PC-9 (cell line): ENCODE measurements at regions not wholly inside any gene's neighbourhood (a gene's known extent, or its start where the extent isn't known, plus 50 kb on each side); places are given as distances from the start of the nearest gene placed in this dataset.

ENCODE experiments used
- BruUV-seq: library from RNA; stranded (reverse); fragments of 400-500 nt; replicated peaks from 2 replicates; lab custom pipeline; 2021; lab: Mats Ljungman, UMichigan
- CTCF ChIA-PET: fragments of 300-600 bp; sonication (Branson Sonifier 250); formaldehyde crosslinking; loops from one replicate; lab custom pipeline; 2022; ENCODE audit warnings: antibody characterized with exemption; lab: Charles Lee
- POLR2A ChIA-PET: fragments of 300-600 bp; sonication (Branson Sonifier 250); formaldehyde crosslinking; loops from one replicate; lab custom pipeline; 2022; ENCODE audit warnings: antibody characterized with exemption; ENCODE audit not compliant: unreplicated experiment; lab: Charles Lee
- DNase-seq, 2 experiments: peaks; one replicate each; pipeline versions ENCODE4 v3.0.0 to v3.0.0-alpha.2; 2015 to 2022; ENCODE audit warnings: mixed read lengths in 1 of 2
- H2AFZ ChIP-seq: fragments of 200-600 bp; sonication (generic); 2 replicates; pipeline ENCODE4 v1.8.1; 2017; ENCODE audit warnings: antibody characterized with exemption
- H3F3A ChIP-seq: fragments of 200-600 bp; sonication (generic); 2 replicates; pipeline ENCODE4 v1.8.1; 2017; ENCODE audit warnings: antibody characterized with exemption, mild to moderate bottlenecking, low read depth; ENCODE audit not compliant: insufficient read depth
- H3K27ac ChIP-seq: fragments of 200-600 bp; sonication (generic); 2 replicates; pipeline ENCODE4 v1.6.1; 2016; ENCODE audit warnings: mixed run types
- H3K27me3 ChIP-seq: fragments of 200-600 bp; sonication (generic); 2 replicates; pipeline ENCODE4 v1.6.1; 2016; ENCODE audit warnings: low read depth, mixed run types; ENCODE audit not compliant: insufficient read depth
- H3K36me3 ChIP-seq: fragments of 200-600 bp; sonication (generic); 2 replicates; pipeline ENCODE4 v1.6.1; 2016; ENCODE audit warnings: low read depth, mixed run types
- H3K4me1 ChIP-seq: fragments of 200-600 bp; sonication (generic); replicated peaks from 2 replicates; pipeline ENCODE4 v1.6.1; 2016; ENCODE audit warnings: mixed run types; ENCODE audit not compliant: insufficient read depth
- H3K4me2 ChIP-seq: fragments of 200-600 bp; sonication (generic); 2 replicates; pipeline ENCODE4 v1.6.1; 2017; ENCODE audit warnings: mixed run types
- H3K4me3 ChIP-seq: fragments of 200-600 bp; sonication (generic); 2 replicates; pipeline ENCODE4 v1.6.1; 2016; ENCODE audit warnings: mixed run types
- H3K79me2 ChIP-seq: fragments of 200-600 bp; sonication (generic); 2 replicates; pipeline ENCODE4 v1.6.1; 2017; ENCODE audit warnings: low read depth, mixed run types
- H3K9me2 ChIP-seq: fragments of 200-600 bp; sonication (generic); 2 replicates; pipeline ENCODE4 v1.8.1; 2017; ENCODE audit warnings: mild to moderate bottlenecking; ENCODE audit not compliant: insufficient read depth
- H3K9me3 ChIP-seq: fragments of 200-600 bp; sonication (generic); 2 replicates; pipeline ENCODE4 v1.8.1; 2016; ENCODE audit warnings: low read depth; ENCODE audit not compliant: insufficient read depth
- H4K20me1 ChIP-seq: fragments of 200-600 bp; sonication (generic); 2 replicates; pipeline ENCODE4 v1.8.1; 2017; ENCODE audit not compliant: insufficient read depth
- EZH2 ChIP-seq: fragments of 200-600 bp; sonication (generic); IDR thresholded peaks from 2 replicates; pipeline ENCODE4 v1.8.0; 2017; ENCODE audit warnings: antibody characterized with exemption, low read depth
- intact Hi-C: fragments of 100-400 bp; cut with micrococcal nuclease; formaldehyde crosslinking; loops from one replicate; pipeline ENCODE4 v1.10.0; 2022; ENCODE audit not compliant: unreplicated experiment
- TF ChIP-seq, protein P1 (sequence below): fragments of 200-600 bp; sonication (generic); conservative IDR thresholded peaks from 2 replicates; pipeline ENCODE4 v1.6.1; 2017; ENCODE audit warnings: mixed run types, antibody characterized with exemption, mild to moderate bottlenecking, moderate library complexity

DNA sequence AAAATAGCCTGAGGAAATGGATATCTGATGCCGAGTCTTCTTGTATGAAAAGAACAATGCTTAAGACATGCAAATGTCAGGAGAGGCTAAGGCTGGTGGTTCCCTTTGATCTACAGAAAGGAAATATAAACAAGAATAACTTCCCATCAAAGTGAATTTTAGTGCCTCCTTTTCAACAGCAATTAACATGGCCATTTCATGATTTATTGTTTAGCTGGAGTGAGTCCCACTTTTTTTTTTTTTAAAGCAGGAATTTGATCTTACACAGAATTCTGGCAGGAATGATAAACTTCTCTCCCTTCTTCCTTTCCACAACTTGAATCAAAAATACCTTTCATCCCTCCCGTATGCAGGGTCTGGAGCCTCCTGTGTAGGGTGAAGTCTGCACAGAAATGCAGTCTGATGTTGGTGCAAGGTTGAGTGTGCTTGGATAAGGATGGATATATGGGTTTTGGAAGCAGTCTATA lies 287.0 kb downstream of the MEX3B start:
- ChIA-PET CTCF (no interaction called here), POLR2A (no interaction called here)
- peaks cover 59% of the 10 kb centered on the region for H3K27me3 ChIP-seq
- H3K4me3 ChIP-seq: no peak overlapping the region
- no peaks in the 10 kb centered on the region for H3F3A ChIP-seq
- no peaks in the 10 kb centered on the region for H3K79me2 ChIP-seq
- no peak for DNase-seq
- no TSS peak for BruUV-seq
- no peaks in the 10 kb centered on the region for H3K36me3 ChIP-seq
- no peak overlapping the region for H3K4me2 ChIP-seq
- no peaks in the 10 kb centered on the region for H3K9me3 ChIP-seq
- H3K4me1 ChIP-seq: no peaks in the 10 kb centered on the region
- no peaks in the 10 kb centered on the region for H4K20me1 ChIP-seq
- H2AFZ ChIP-seq: no peak overlapping the region
- no peak overlapping the region for H3K27ac ChIP-seq
- no peak for TF ChIP-seq EZH2
- TF ChIP-seq, protein P1, sequence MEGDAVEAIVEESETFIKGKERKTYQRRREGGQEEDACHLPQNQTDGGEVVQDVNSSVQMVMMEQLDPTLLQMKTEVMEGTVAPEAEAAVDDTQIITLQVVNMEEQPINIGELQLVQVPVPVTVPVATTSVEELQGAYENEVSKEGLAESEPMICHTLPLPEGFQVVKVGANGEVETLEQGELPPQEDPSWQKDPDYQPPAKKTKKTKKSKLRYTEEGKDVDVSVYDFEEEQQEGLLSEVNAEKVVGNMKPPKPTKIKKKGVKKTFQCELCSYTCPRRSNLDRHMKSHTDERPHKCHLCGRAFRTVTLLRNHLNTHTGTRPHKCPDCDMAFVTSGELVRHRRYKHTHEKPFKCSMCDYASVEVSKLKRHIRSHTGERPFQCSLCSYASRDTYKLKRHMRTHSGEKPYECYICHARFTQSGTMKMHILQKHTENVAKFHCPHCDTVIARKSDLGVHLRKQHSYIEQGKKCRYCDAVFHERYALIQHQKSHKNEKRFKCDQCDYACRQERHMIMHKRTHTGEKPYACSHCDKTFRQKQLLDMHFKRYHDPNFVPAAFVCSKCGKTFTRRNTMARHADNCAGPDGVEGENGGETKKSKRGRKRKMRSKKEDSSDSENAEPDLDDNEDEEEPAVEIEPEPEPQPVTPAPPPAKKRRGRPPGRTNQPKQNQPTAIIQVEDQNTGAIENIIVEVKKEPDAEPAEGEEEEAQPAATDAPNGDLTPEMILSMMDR: no peak
- H3K9me2 ChIP-seq: no peaks in the 10 kb centered on the region
- intact Hi-C loops: no loop called here

DNA sequence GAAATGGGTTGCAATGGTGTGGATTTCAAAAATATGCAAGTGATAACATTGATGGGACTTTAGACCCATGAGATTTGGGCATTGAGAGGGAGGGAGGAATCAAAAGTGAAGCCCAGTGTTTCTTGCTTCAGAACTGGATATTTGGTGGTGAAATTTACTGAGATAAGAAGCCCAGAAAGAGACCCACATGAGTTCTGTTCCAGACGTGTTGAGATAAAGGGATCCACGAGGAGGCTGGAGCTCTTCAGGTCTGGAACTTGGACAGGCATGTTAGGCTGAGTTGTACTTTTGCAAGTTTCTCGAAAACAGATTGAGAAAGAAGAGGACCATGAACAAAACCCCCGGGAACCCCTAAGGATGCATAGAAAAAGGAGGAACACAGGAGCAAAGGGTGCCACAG lies 290.2 kb downstream of the MEX3B start:
- H4K20me1 ChIP-seq: no peaks in the 10 kb centered on the region
- H3K79me2 ChIP-seq: no peaks in the 10 kb centered on the region
- H3K4me2 ChIP-seq: no peak overlapping the region
- H3F3A ChIP-seq: no peaks in the 10 kb centered on the region
- no peak overlapping the region for H2AFZ ChIP-seq
- CTCF ChIA-PET: no interaction called here
- H3K27ac ChIP-seq: no peak overlapping the region
- H3K36me3 ChIP-seq: no peaks in the 10 kb centered on the region
- no peaks in the 10 kb centered on the region for H3K9me3 ChIP-seq
- POLR2A ChIA-PET: no interaction called here
- H3K4me1 ChIP-seq: no peaks in the 10 kb centered on the region
- no peaks in the 10 kb centered on the region for H3K9me2 ChIP-seq
- no peak for DNase-seq
- intact Hi-C loops: no loop called here
- TF ChIP-seq, protein P1: no peak
- BruUV-seq: no TSS peak
- no peak overlapping the region for H3K4me3 ChIP-seq
- peaks cover 62% of the 10 kb centered on the region for H3K27me3 ChIP-seq

GRCh38 chr15:81754078-81754477 lies 291.7 kb downstream of the MEX3B start:
- POLR2A ChIA-PET: no interaction called here

More at GRCh38 chr15:81754078-81754477, 291.7 kb downstream of the MEX3B start:
- H3K4me1 ChIP-seq: no peaks in the 10 kb centered on the region
- H3K36me3 ChIP-seq: no peaks in the 10 kb centered on the region
- no peaks in the 10 kb centered on the region for H3F3A ChIP-seq
- no TSS peak for BruUV-seq
- intact Hi-C loops: no loop called here
- H2AFZ ChIP-seq: no peak overlapping the region
- H3K9me3 ChIP-seq: no peaks in the 10 kb centered on the region
- no peak for TF ChIP-seq EZH2
- TF ChIP-seq, protein P1: no peak
- CTCF ChIA-PET: no interaction called here
- H3K27me3 ChIP-seq: peaks cover 61% of the 10 kb centered on the region
- H3K9me2 ChIP-seq: no peaks in the 10 kb centered on the region
- no peak overlapping the region for H3K27ac ChIP-seq
- no peak overlapping the region for H3K4me3 ChIP-seq
- no peak overlapping the region for H3K4me2 ChIP-seq
- H3K79me2 ChIP-seq: no peaks in the 10 kb centered on the region
- no peak for DNase-seq
- H4K20me1 ChIP-seq: no peaks in the 10 kb centered on the region
